Astrocyte of the spinal cord (primary cell): ENCODE measurements at regions not wholly inside any gene's neighbourhood (a gene's known extent, or its start where the extent isn't known, plus 50 kb on each side); places are given as distances from the start of the nearest gene placed in this dataset.
"Not testable (repeated sequence)": the region's sequence is repeated elsewhere in the genome, so short reads cannot be mapped to it uniquely, and the experiment has no call there.

Experiments used
- DNase-seq: peaks from one replicate; pipeline ENCODE4 v3.0.0; 2011; ENCODE audit warnings: low read depth, low spot score
- H3K4me3 ChIP-seq: 2 replicates; pipeline ENCODE4 v1.5.1; 2011; ENCODE audit warnings: low read depth, mild to moderate bottlenecking, low read length, moderate library complexity
- CTCF ChIP-seq: IDR thresholded peaks from 2 replicates; pipeline ENCODE4 v1.5.1; 2012; ENCODE audit warnings: low read depth, mild to moderate bottlenecking, low read length, inconsistent platforms
- in situ Hi-C: cut with HindIII; loops from 2 replicates; pipeline ENCODE4 v1.10.0; 2017; ENCODE audit warnings: low sequenced_read_pairs

- TF ChIP-seq CTCF = no peak
- in situ Hi-C loops = no loop called here
- H3K4me3 ChIP-seq = no peak overlapping the region
- DNase-seq = no peak
Observed at GRCh38 chr22:48822278-48823233, 1005.1 kb downstream of the BRD1 start.

GRCh38 chr22:48821727-48822126 is 1005.9 kb downstream of the BRD1 start:
- TF ChIP-seq CTCF = no peak
- DNase-seq = no peak
- no peak overlapping the region for H3K4me3 ChIP-seq
- in situ Hi-C loops = no loop called here

- no peak for TF ChIP-seq CTCF
- DNase-seq = no peak
- no peak overlapping the region for H3K4me3 ChIP-seq
- in situ Hi-C loops = no loop called here
Observed at GRCh38 chr22:48821346-48821690, 1006.4 kb downstream of the BRD1 start.

GRCh38 chr22:48820481-48821345 is 1007.0 kb downstream of the BRD1 start:
- DNase-seq = no peak
- no peak overlapping the region for H3K4me3 ChIP-seq
- in situ Hi-C loops = no loop called here
- no peak for TF ChIP-seq CTCF

GRCh38 chr22:48819961-48820360 is 1007.7 kb downstream of the BRD1 start:
- in situ Hi-C loops = no loop called here
- H3K4me3 ChIP-seq = no peak overlapping the region
- DNase-seq = no peak
- TF ChIP-seq CTCF = no peak

- in situ Hi-C loops = no loop called here
- H3K4me3 ChIP-seq = no peak overlapping the region
- no peak for TF ChIP-seq CTCF
- no peak for DNase-seq
Observed at GRCh38 chr22:48819232-48819631, 1008.4 kb downstream of the BRD1 start.

- H3K4me3 ChIP-seq, in situ Hi-C loops, DNase-seq: not testable (repeated sequence)
Observed at GRCh38 chr22:48817491-48817890, 1010.2 kb downstream of the BRD1 start.
